ENCODE measurements at regions not wholly inside any gene's neighbourhood (a gene's known extent, or its start where the extent isn't known, plus 50 kb on each side); places are given as distances from the start of the nearest gene placed in this dataset.

GRCh38 chr14:61129168-61129745 lies 148.2 kb downstream of the SLC38A6 start:
- Histone ChIP-seq H3K4me1 (replicated peaks in 1 of 2) (peaks cover 0 to 11% of the 10 kb centered on the region in 2 donors), H3K4me3 (no peak overlapping the region), H3K27ac (no peak overlapping the region), H3K27me3 (no peaks in the 10 kb centered on the region), H3K9me3 (replicated peaks in 1 of 3) (no peaks in the 10 kb centered on the region), H3K36me3 (replicated peaks in 1 of 2) (no peaks in the 10 kb centered on the region)
- WGBS, 4 donors: 85 to 99% (median 93%) methylated on average over 3 to 4 of the region's 4 CpGs
- no peak for TF ChIP-seq POLR2A (IDR thresholded peaks at IDR 0.05)
- no peak for TF ChIP-seq CTCF (IDR thresholded peaks at IDR 0.05)
- no peak for DNase-seq
- intact Hi-C loops (cut with DNase I): no loop called here

GRCh38 chr14:61128382-61129167 lies 147.5 kb downstream of the SLC38A6 start:
- Histone ChIP-seq H3K4me3 (no peak overlapping the region), H3K36me3 (replicated peaks in 1 of 2) (no peaks in the 10 kb centered on the region), H3K9me3 (replicated peaks in 1 of 3) (no peaks in the 10 kb centered on the region), H3K4me1 (replicated peaks in 1 of 2) (peaks cover 0 to 11% of the 10 kb centered on the region in 2 donors), H3K27ac (no peak overlapping the region), H3K27me3 (no peaks in the 10 kb centered on the region)
- TF ChIP-seq CTCF (IDR thresholded peaks at IDR 0.05) (no peak), POLR2A (IDR thresholded peaks at IDR 0.05) (no peak)
- WGBS, 4 donors: 75 to 89% (median 87%) methylated on average over 6 of the region's 6 CpGs
- no peak for DNase-seq
- intact Hi-C loops (cut with DNase I): no loop called here

- Histone ChIP-seq H3K4me1 (replicated peaks in 1 of 2) (peaks cover 0 to 11% of the 10 kb centered on the region in 2 donors), H3K27ac (peak overlapping the region in 1 of 5 donors; percentile 1), H3K4me3 (no peak overlapping the region), H3K9me3 (replicated peaks in 1 of 3) (no peaks in the 10 kb centered on the region), H3K27me3 (no peaks in the 10 kb centered on the region), H3K36me3 (replicated peaks in 1 of 2) (no peaks in the 10 kb centered on the region)
- DNase-seq: no peak
- 80 to 90% (median 88%) methylated on average over 4 of the region's 4 CpGs for WGBS, 4 donors
- intact Hi-C loops (cut with DNase I): no loop called here
- TF ChIP-seq CTCF (IDR thresholded peaks at IDR 0.05): no peak
- no peak for TF ChIP-seq POLR2A (IDR thresholded peaks at IDR 0.05)
Observed at GRCh38 chr14:61126603-61127498, 145.8 kb downstream of the SLC38A6 start.
